ENCODE measurements at regions not wholly inside any gene's neighbourhood (a gene's known extent, or its start where the extent isn't known, plus 50 kb on each side); places are given as distances from the start of the nearest gene placed in this dataset.

- no peaks in the 10 kb centered on the region for H3K36me3 Mint-ChIP-seq (ENCODE audit: low read depth)
- no peak for TF ChIP-seq CTCF (IDR thresholded peaks at IDR 0.05)
- no peaks in the 10 kb centered on the region for H3K9me3 Mint-ChIP-seq
- DNase-seq (no peak), ATAC-seq (ENCODE audit: low read depth) (no peak)
- H3K4me3 Mint-ChIP-seq: no peak overlapping the region
- intact Hi-C loops (cut with micrococcal nuclease): no loop called here
- H3K4me1 Mint-ChIP-seq: no peaks in the 10 kb centered on the region
- ChIA-PET CTCF (no interaction called here), POLR2A (no interaction called here)
- H3K27me3 Mint-ChIP-seq: no peaks in the 10 kb centered on the region
- no peak overlapping the region for H3K27ac Mint-ChIP-seq
Observed at GRCh38 chr11:29008481-29008880, 900.3 kb downstream of the METTL15 start.

- ATAC-seq (ENCODE audit: low read depth) (no peak), DNase-seq (no peak)
- H3K4me1 Mint-ChIP-seq: no peaks in the 10 kb centered on the region
- H3K9me3 Mint-ChIP-seq: peaks cover 2% of the 10 kb centered on the region
- H3K27ac Mint-ChIP-seq: no peak overlapping the region
- POLR2A ChIA-PET: no interaction called here
- no peaks in the 10 kb centered on the region for H3K27me3 Mint-ChIP-seq
- H3K36me3 Mint-ChIP-seq (ENCODE audit: low read depth): no peaks in the 10 kb centered on the region
- intact Hi-C loops (cut with micrococcal nuclease): no loop called here
- no peak overlapping the region for H3K4me3 Mint-ChIP-seq
- CTCF ChIA-PET: no interaction called here
- no peak for TF ChIP-seq CTCF (IDR thresholded peaks at IDR 0.05)
Observed at GRCh38 chr11:29006668-29007067, 898.5 kb downstream of the METTL15 start.

DNA sequence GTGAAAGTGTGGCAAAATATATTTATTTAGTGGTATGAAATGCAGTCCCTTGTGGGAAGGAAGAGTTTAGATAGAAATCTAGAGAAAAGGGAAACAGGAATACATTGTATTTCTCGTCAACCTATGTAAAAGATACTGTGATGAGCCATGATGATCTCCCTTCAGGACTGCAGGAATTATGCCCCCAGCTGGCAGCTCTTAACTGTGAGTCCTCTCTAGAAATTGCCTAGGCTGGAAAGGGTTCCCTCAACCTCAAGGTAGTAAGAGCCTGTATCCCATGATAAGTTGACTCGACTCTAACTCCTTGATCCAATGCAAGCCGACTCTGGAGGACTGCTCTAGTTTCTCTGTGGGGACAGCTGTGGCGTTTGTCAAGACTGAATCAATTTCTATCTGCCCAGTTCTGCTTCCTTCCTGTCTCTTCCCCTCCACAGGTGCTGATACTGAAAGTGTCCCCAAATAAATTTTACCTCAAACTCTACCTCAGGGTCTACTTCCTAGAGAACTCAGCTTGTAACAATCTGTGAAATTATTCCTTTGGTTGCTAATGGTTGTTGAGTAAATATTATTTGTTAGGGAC lies 897.3 kb downstream of the METTL15 start:
- CTCF ChIA-PET: no interaction called here
- Mint-ChIP-seq H3K4me1 (no peaks in the 10 kb centered on the region), H3K36me3 (ENCODE audit: low read depth) (no peaks in the 10 kb centered on the region), H3K9me3 (peaks cover 2% of the 10 kb centered on the region), H3K27ac (no peak overlapping the region), H3K4me3 (no peak overlapping the region), H3K27me3 (no peaks in the 10 kb centered on the region)
- ATAC-seq (ENCODE audit: low read depth): no peak
- DNase-seq: no peak
- no peak for TF ChIP-seq CTCF (IDR thresholded peaks at IDR 0.05)
- intact Hi-C loops (cut with micrococcal nuclease): no loop called here
- POLR2A ChIA-PET: no interaction called here

DNA sequence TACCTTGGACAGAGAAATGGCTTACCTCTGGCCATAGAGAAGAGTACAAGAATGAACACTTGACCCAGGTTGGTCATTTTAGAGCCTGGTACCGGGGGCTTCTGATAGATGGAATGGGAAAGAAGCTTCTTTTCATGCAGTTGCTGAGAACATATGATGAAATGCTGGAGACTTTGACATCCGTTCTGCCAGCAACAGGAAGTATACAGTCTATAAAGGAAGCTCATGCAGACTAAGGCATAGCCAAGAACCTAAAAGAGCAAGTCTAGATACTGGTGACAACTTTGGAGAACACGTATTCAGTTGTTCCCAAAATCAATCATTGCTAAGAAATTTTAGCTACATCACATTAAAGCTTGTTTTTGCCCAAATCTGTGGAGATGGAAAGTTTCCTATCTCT lies 894.6 kb downstream of the METTL15 start:
- Mint-ChIP-seq H3K4me1 (no peaks in the 10 kb centered on the region), H3K36me3 (ENCODE audit: low read depth) (no peaks in the 10 kb centered on the region), H3K4me3 (no peak overlapping the region), H3K27ac (no peak overlapping the region), H3K27me3 (no peaks in the 10 kb centered on the region), H3K9me3 (peaks cover 2% of the 10 kb centered on the region)
- no peak for ATAC-seq (ENCODE audit: low read depth)
- intact Hi-C loops (cut with micrococcal nuclease): no loop called here
- ChIA-PET CTCF (no interaction called here), POLR2A (no interaction called here)
- TF ChIP-seq CTCF (IDR thresholded peaks at IDR 0.05): no peak
- DNase-seq: no peak

DNA sequence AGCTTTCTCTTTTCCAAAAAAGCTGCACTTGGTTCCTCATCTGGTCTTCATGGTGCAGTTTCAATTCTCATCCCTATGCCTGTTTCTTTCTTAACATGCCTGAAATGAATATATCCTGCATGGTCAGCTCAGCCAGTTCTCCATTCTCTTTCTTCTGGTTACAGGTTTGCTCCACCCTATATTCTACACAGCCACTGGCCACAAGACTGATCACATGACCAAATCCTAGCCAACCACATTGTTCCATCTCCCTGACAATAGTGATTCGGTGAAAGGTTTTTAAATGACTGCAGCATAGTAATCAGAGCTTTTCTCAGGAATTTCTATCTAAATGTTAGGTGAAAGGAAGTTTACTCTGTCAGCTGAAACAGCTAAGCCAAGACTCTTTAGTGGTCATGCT lies 891.4 kb downstream of the METTL15 start:
- peaks cover 2% of the 10 kb centered on the region for H3K9me3 Mint-ChIP-seq
- TF ChIP-seq CTCF (IDR thresholded peaks at IDR 0.05): no peak
- DNase-seq: no peak
- no peak overlapping the region for H3K4me3 Mint-ChIP-seq
- no peak overlapping the region for H3K27ac Mint-ChIP-seq
- no peaks in the 10 kb centered on the region for H3K4me1 Mint-ChIP-seq
- no peaks in the 10 kb centered on the region for H3K36me3 Mint-ChIP-seq (ENCODE audit: low read depth)
- no peaks in the 10 kb centered on the region for H3K27me3 Mint-ChIP-seq
- no peak for ATAC-seq (ENCODE audit: low read depth)
- CTCF ChIA-PET: no interaction called here
- intact Hi-C loops (cut with micrococcal nuclease): no loop called here
- POLR2A ChIA-PET: no interaction called here
